Uterus (tissue), 3 donors: ENCODE measurements at regions not wholly inside any gene's neighbourhood (a gene's known extent, or its start where the extent isn't known, plus 50 kb on each side); places are given as distances from the start of the nearest gene placed in this dataset.

Experiments used
- DNase-seq, 2 donors: peaks; one replicate each; pipeline ENCODE4 v3.0.0-alpha.2; 2019 to 2020
- H3K27ac ChIP-seq, 2 donors: fragments of 200-600 bp; sonication (generic); 1 replicate in 1 of 2; 2 replicates in 1 of 2; pipeline ENCODE4 v1.5.1; 2016 to 2018
- H3K27me3 ChIP-seq, 2 donors: fragments of 200-600 bp; sonication (generic); one replicate each; pipeline ENCODE4 v1.5.1; 2018 to 2019; ENCODE audit warnings: control low read depth in 1 of 2
- H3K36me3 ChIP-seq, 2 donors: fragments of 200-600 bp; sonication (generic); one replicate each; pipeline ENCODE4 v1.5.1; 2019; ENCODE audit warnings: control low read depth in 1 of 2
- H3K4me1 ChIP-seq, 2 donors: fragments of 200-600 bp; sonication (generic); one replicate each; pipeline ENCODE4 v1.5.1; 2018 to 2019; ENCODE audit warnings: control low read depth in 1 of 2
- H3K4me3 ChIP-seq, 2 donors: fragments of 200-600 bp; sonication (generic); 1 replicate in 1 of 2; 2 replicates in 1 of 2; pipeline ENCODE4 v1.5.1; 2018 to 2019; ENCODE audit warnings: mild to moderate bottlenecking in 1 of 2
- H3K9me3 ChIP-seq, 2 donors: fragments of 200-600 bp; sonication (generic); one replicate each; pipeline ENCODE4 v1.5.1; 2019; ENCODE audit warnings: control low read depth in 1 of 2
- POLR2A ChIP-seq, 2 donors: fragments of 450-650 bp; IDR thresholded peaks; one replicate each; pipeline ENCODE4 v1.6.1; 2016; ENCODE audit warnings: antibody characterized with exemption in 2 of 2, mild to moderate bottlenecking in 1 of 2, moderate library complexity in 1 of 2
- intact Hi-C: fragments of 100-400 bp; cut with DNase I; formaldehyde crosslinking; loops from one replicate; pipeline ENCODE4 v1.15.1; 2023; ENCODE audit warnings: low total_unique reads
- TF ChIP-seq, protein P1 (sequence below), 4 experiments: fragments of 200-600 bp in 2 of 4; fragments of 450-650 bp in 2 of 4; sonication (generic) in 2 of 4; IDR thresholded peaks; one replicate each; pipeline ENCODE4 v1.5.1; 2016 to 2019; ENCODE audit warnings: antibody characterized with exemption in 4 of 4, mild to moderate bottlenecking in 2 of 4, moderate library complexity in 1 of 4
- donor health status: DM: yes; HTN: yes; CAD: no.

DNA sequence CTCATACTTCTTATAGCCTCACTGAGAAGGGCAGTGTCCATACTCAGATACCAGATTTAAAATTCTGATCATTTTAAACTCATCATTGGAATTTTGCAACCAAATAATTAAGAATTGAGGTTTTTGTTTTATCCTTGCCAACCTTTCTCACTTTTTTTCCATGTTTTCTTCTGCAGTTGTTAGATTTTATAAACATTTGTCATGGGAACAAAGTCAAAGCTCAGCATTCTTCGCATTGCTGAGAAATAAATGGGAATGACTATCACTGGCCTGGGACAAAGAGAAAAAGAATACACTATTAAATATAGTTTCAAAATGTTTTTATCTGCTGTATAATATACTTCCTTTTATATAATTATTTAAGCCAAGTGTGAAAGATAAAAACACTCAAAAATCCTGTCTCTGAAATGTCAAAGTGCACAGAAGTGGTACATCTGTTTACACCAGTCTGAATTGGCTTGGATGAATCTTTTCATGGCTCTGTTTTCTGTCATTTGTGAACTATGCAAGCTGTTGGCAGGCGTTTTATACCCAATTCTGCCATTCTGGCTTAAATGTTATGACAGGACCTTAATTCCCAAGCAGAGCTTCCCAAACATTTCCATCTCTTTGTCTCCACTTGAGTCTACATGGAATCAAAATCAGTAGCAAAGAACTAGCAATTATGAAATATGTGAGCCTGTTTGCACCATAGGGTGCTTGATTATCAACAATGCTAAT, 249.3 kb upstream of the SYT4 start:
- DNase-seq = no peak
- Histone ChIP-seq H3K36me3 (no peaks in the 10 kb centered on the region), H3K4me3 (no peak overlapping the region), H3K9me3 (no peaks in the 10 kb centered on the region), H3K4me1 (no peaks in the 10 kb centered on the region), H3K27ac (no peak overlapping the region), H3K27me3 (no peaks in the 10 kb centered on the region)
- intact Hi-C loops = no loop called here
- TF ChIP-seq POLR2A (IDR thresholded peaks at IDR 0.05) = no peak
- TF ChIP-seq, protein P1, sequence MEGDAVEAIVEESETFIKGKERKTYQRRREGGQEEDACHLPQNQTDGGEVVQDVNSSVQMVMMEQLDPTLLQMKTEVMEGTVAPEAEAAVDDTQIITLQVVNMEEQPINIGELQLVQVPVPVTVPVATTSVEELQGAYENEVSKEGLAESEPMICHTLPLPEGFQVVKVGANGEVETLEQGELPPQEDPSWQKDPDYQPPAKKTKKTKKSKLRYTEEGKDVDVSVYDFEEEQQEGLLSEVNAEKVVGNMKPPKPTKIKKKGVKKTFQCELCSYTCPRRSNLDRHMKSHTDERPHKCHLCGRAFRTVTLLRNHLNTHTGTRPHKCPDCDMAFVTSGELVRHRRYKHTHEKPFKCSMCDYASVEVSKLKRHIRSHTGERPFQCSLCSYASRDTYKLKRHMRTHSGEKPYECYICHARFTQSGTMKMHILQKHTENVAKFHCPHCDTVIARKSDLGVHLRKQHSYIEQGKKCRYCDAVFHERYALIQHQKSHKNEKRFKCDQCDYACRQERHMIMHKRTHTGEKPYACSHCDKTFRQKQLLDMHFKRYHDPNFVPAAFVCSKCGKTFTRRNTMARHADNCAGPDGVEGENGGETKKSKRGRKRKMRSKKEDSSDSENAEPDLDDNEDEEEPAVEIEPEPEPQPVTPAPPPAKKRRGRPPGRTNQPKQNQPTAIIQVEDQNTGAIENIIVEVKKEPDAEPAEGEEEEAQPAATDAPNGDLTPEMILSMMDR (IDR thresholded peaks at IDR 0.05) = no peak

DNA sequence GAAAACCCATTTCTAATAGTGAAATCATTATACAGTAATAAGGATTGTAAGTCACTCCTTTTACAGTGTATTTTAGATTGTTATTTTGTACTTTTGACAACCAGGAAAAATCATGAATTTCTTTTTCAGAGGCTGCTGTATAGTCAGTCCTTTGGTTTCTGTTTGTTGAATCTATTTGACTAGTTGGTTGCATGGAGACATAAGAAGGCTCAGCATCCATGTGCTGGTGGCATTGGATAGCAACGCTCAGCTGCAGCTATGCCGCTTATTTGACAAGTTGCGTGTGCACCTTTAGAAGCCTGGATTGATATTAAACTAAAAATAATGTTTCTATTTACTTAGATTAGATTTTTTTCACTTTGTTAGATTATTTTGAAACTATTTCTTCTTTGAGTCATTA, 254.1 kb upstream of the SYT4 start:
- TF ChIP-seq, protein P1 (IDR thresholded peaks at IDR 0.05) = no peak
- no peak for TF ChIP-seq POLR2A (IDR thresholded peaks at IDR 0.05)
- no peaks in the 10 kb centered on the region for H3K9me3 ChIP-seq
- H3K27me3 ChIP-seq = no peaks in the 10 kb centered on the region
- intact Hi-C loops = no loop called here
- no peaks in the 10 kb centered on the region for H3K36me3 ChIP-seq
- H3K27ac ChIP-seq = no peak overlapping the region
- no peaks in the 10 kb centered on the region for H3K4me1 ChIP-seq
- DNase-seq = no peak
- no peak overlapping the region for H3K4me3 ChIP-seq

DNA sequence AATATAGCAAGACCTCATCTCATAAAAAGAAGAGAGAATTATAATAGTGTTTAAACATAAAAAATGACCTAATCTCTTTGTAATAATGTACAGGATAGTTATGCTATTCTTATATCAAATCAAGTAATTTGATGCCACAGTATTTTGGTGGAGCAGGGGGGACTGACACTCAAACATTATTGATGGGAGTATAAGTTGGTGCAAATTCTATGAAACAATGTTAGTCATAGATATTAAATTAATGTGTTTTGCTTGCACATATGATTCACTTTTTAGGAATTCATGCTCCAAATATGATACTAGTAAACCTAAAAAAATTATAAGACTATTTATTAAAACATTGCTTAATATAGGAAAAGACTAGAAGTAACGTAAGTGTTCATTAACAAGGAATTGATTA, 256.1 kb upstream of the SYT4 start:
- intact Hi-C loops = no loop called here
- H3K36me3 ChIP-seq = no peaks in the 10 kb centered on the region
- TF ChIP-seq POLR2A (IDR thresholded peaks at IDR 0.05) = no peak
- TF ChIP-seq, protein P1 (IDR thresholded peaks at IDR 0.05) = no peak

DNA sequence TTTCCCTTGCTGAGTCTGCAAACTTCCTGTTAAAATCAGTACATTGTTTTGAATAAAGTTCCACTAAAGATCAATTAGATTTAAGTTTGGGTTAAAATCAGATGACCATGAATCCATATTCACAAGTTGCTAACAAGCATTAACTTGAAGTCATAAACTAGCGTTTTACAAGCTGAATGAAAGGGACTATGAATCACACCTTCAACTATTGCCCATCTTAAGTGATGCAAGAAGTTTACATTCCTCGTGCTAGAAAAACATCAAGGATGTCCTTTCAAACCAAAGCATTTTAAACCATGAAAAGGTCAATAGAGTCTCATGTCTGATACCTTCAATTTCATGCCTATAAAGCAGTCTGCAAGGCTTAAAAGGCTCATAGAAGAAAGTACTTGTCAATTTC, 257.2 kb upstream of the SYT4 start:
- intact Hi-C loops = no loop called here
- TF ChIP-seq POLR2A (IDR thresholded peaks at IDR 0.05) = no peak
- TF ChIP-seq, protein P1 (IDR thresholded peaks at IDR 0.05) = no peak
- H3K4me1 ChIP-seq = no peaks in the 10 kb centered on the region
- DNase-seq = no peak
- no peak overlapping the region for H3K27ac ChIP-seq
- H3K27me3 ChIP-seq = no peaks in the 10 kb centered on the region
- H3K4me3 ChIP-seq = no peak overlapping the region
- no peaks in the 10 kb centered on the region for H3K9me3 ChIP-seq
- H3K36me3 ChIP-seq = no peaks in the 10 kb centered on the region

More for the DNA sequence above, 256.1 kb upstream of the SYT4 start:
- H3K27me3 ChIP-seq = no peaks in the 10 kb centered on the region
- H3K4me1 ChIP-seq = no peaks in the 10 kb centered on the region
- no peak overlapping the region for H3K4me3 ChIP-seq
- no peaks in the 10 kb centered on the region for H3K9me3 ChIP-seq
- H3K27ac ChIP-seq = no peak overlapping the region
- DNase-seq = no peak

DNA sequence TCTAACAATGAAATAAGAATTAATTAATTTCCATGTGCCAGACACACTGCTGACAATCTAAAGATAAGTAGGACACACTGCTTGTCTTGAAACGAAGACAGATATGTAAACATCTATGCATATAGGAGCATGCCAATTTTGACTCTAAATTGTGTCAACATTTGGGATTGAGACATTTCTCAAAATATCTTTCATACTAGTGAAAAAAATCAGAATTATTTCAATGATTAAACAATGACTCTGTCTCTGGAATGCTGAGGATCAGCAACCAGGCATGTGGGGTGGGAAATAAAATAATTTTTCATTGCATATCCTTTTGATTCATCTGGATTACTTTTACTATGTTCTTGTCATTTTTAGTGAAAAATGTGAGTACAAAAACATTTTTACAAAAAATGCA, 262.6 kb upstream of the SYT4 start:
- no peaks in the 10 kb centered on the region for H3K9me3 ChIP-seq
- intact Hi-C loops = no loop called here
- no peaks in the 10 kb centered on the region for H3K27me3 ChIP-seq
- H3K27ac ChIP-seq = no peak overlapping the region
- DNase-seq = no peak
- H3K36me3 ChIP-seq = no peaks in the 10 kb centered on the region
- TF ChIP-seq POLR2A (IDR thresholded peaks at IDR 0.05) = no peak
- TF ChIP-seq, protein P1 (IDR thresholded peaks at IDR 0.05) = no peak
- H3K4me3 ChIP-seq = no peak overlapping the region
- no peaks in the 10 kb centered on the region for H3K4me1 ChIP-seq
